Muscle of leg (tissue), 3 donors: ENCODE measurements at regions not wholly inside any gene's neighbourhood (a gene's known extent, or its start where the extent isn't known, plus 50 kb on each side); places are given as distances from the start of the nearest gene placed in this dataset.
A peak's percentile ranks its signal among the peaks of the same experiment; 100 is the strongest.

Source experiments
- DNase-seq: peaks from one replicate; pipeline ENCODE4 v3.0.0; 2013
- H3K27ac ChIP-seq: one replicate; pipeline ENCODE4 v1.5.1; 2013; ENCODE audit warnings: mild to moderate bottlenecking, low read length, control low read depth
- H3K27me3 ChIP-seq: one replicate; pipeline ENCODE4 v1.6.1; 2013; ENCODE audit warnings: low read length; ENCODE audit not compliant: control insufficient read depth, insufficient read depth
- H3K36me3 ChIP-seq: one replicate; pipeline ENCODE4 v1.6.1; 2013; ENCODE audit warnings: low read length; ENCODE audit not compliant: control insufficient read depth, insufficient read depth
- H3K4me1 ChIP-seq: one replicate; pipeline ENCODE4 v1.6.1; 2013; ENCODE audit warnings: low read length; ENCODE audit not compliant: control insufficient read depth, insufficient read depth
- H3K4me3 ChIP-seq: one replicate; pipeline ENCODE4 v1.5.1; 2013; ENCODE audit warnings: low read length, control low read depth
- H3K9me3 ChIP-seq: replicated peaks from 2 replicates; pipeline ENCODE4 v1.6.1; 2013; ENCODE audit warnings: low read depth, low read length; ENCODE audit not compliant: control insufficient read depth
- WGBS: methylation state at CpG from one replicate; pipeline ENCODE4 v1.1.5; 2013; ENCODE audit warnings: missing lambda C conversion rate; ENCODE audit not compliant: insufficient coverage; 5-methylcytosine and 5-hydroxymethylcytosine counted together

DNA sequence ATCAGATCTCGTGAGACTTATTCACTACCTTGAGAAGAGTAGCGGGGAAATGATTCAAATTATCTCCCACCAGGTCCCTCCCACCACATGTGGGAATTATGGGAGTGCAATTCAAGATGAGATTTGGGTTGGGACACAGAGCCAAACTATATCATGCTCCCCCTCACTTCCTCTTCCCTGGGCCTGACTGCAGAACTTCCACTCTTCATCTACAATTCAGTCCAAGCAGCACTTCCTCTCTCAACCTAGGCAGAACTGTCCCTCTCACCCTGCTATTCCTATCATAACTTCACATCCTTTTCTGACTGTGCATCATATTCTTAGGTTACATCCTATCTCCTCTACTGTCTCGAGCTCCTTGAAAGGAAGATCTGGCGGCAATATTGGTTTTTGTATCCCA, 184.0 kb upstream of the HDDC2 start:
- no peaks in the 10 kb centered on the region for H3K27me3 ChIP-seq
- H3K4me3 ChIP-seq = no peak overlapping the region
- no CpG with 5 or more reads among the region's 4 CpGs for WGBS
- DNase-seq = no peak
- no peak overlapping the region for H3K27ac ChIP-seq
- H3K4me1 ChIP-seq = no peaks in the 10 kb centered on the region
- H3K36me3 ChIP-seq = no peaks in the 10 kb centered on the region
- H3K9me3 ChIP-seq = no peaks in the 10 kb centered on the region

DNA sequence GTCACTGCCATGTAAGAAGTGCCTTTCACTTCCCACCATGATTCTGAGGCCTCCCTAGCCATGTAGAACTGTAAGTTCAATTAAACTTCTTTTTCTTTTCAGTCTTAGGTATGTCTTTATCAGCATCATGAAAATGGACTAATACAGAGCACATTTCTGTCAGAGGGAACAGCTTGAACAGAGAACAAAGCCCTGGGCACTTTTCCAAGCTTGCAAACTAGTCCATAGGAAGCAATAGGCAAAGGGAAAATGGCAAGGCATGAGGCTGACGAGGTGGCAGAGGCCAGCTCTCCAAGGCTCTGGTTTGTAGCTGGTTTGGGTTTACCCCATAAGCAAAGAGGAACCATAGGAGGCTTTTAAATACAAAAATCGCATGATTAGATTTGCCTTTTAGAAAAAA, 185.1 kb upstream of the HDDC2 start:
- whole genome bisulfite sequencing = 33% methylated on average over 1 of the region's 2 CpGs
- no peak overlapping the region for H3K27ac ChIP-seq
- H3K4me3 ChIP-seq = no peak overlapping the region
- H3K9me3 ChIP-seq = no peaks in the 10 kb centered on the region
- H3K27me3 ChIP-seq = no peaks in the 10 kb centered on the region
- no peaks in the 10 kb centered on the region for H3K4me1 ChIP-seq
- no peak for DNase-seq
- no peaks in the 10 kb centered on the region for H3K36me3 ChIP-seq

DNA sequence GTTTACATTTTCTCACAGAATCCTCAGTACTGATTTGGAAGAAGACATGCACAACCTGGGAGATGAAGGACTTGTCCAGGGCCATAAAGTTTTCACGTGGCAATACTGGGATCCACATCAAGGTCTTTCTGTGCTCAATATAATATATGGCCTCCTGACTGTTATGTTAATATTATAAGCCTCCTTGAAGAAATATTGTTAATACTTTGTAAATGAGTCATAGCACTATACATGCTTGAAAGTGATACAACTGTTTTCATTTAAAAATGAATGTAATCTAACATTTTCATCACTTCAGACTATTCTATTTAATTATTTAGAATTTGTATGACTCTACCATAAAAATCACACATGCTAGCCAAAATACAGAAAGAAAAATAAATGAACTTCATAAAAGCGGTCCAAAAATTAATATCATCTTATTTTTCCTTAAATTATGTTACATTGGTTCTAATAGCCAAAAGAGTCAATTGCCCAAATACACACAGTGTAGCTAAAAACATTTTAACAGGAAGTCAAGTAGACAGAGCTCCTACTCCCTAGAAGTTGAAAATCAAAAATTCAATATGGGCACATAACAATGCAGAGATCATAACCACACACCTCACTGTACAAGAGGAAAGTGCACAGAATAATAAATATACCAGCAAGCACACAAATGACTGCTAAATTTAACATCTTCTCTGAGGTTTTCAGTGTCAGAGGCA, 188.0 kb upstream of the HDDC2 start:
- no CpG with 5 or more reads among the region's 2 CpGs for WGBS
- H3K4me3 ChIP-seq = no peak overlapping the region
- DNase-seq = no peak
- H3K27me3 ChIP-seq = no peaks in the 10 kb centered on the region
- H3K36me3 ChIP-seq = no peaks in the 10 kb centered on the region
- no peaks in the 10 kb centered on the region for H3K9me3 ChIP-seq
- no peak overlapping the region for H3K27ac ChIP-seq
- no peaks in the 10 kb centered on the region for H3K4me1 ChIP-seq

DNA sequence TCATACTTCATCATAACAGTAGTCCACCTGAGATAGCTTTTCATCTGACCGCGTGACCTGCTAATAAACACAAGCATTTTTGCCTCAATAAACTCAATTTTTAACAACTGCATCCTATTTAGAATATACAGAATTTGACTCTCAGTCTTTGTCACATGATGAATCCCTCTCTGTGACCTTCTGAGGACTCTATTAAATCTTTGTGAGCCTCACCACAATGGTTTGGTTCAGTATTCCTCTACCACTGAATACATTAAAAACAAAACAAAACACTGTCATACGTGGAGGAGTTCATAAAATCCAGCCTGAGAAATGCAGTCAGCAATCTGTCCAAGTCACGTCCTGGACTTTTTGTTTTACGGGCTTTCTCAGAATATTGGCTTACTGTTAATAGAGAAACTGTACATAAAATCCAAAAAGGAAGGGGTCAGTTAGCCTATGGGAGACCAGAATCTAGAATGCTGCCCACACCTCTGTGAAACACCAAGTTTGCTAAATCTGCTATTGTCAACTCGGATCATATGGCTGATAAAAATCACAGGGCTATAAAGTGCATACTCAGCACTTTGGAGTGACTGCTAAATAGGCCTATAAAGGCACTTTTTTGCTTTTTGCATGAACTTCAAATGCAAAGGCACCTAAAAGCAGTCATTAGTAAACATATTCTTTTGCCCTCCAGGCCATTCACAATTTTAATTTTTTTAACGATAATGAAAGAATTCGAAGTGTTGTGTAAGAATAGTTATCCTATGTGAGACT, 190.3 kb upstream of the HDDC2 start:
- no peak overlapping the region for H3K4me3 ChIP-seq
- no peaks in the 10 kb centered on the region for H3K4me1 ChIP-seq
- 22% methylated on average over 1 of the region's 8 CpGs for WGBS
- no peaks in the 10 kb centered on the region for H3K9me3 ChIP-seq
- H3K27ac ChIP-seq = no peak overlapping the region
- no peak for DNase-seq
- no peaks in the 10 kb centered on the region for H3K27me3 ChIP-seq
- no peaks in the 10 kb centered on the region for H3K36me3 ChIP-seq

DNA sequence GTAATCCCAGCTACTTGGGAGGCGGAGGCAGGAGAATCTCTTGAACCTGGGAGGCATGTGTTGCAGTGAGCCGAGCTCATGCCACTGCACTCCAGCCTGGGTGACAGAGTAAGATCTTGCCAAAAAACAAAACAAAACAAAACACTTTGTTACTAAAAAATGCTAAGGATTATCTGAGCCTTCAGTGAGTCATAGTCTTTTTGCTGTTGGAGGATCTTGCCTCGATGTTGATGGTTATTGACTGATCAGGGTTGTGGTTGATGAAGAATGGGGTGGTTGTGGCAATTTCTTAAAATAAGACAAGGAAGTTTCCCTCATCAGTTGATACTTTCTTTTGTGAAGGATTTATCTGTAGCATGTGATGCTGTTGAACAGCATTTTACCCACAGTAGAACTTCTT, 196.8 kb upstream of the HDDC2 start:
- H3K4me3 ChIP-seq = no peak overlapping the region

DNA sequence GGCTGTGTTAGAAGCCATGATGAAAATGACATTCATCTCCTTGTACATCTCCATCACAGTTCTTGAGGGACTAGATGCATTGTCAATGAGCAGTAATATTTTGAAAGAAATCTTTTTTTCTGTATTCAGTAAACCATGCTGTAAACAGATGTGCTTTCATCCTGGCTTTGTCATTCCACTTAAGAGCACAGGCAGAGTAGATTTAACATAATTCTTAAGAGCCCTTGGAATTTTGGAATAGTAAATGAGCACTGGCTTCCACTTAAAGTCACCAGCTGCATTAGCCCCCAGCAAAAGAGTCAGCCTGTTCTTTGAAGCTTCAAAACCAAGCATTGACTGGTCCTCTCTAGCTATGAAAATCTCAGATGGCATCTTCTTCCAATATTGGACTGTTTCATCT, 197.8 kb upstream of the HDDC2 start:
- no peaks in the 10 kb centered on the region for H3K36me3 ChIP-seq
- no peaks in the 10 kb centered on the region for H3K9me3 ChIP-seq
- no peaks in the 10 kb centered on the region for H3K4me1 ChIP-seq
- H3K27ac ChIP-seq = no peak overlapping the region
- H3K27me3 ChIP-seq = no peaks in the 10 kb centered on the region
- DNase-seq = no peak
- no peak overlapping the region for H3K4me3 ChIP-seq

More for the DNA sequence above, 196.8 kb upstream of the HDDC2 start:
- DNase-seq = no peak
- H3K4me1 ChIP-seq = no peaks in the 10 kb centered on the region
- no peaks in the 10 kb centered on the region for H3K36me3 ChIP-seq
- no peaks in the 10 kb centered on the region for H3K27me3 ChIP-seq
- no CpG with 5 or more reads among the region's 3 CpGs for WGBS
- H3K9me3 ChIP-seq = no peaks in the 10 kb centered on the region
- H3K27ac ChIP-seq = no peak overlapping the region

DNA sequence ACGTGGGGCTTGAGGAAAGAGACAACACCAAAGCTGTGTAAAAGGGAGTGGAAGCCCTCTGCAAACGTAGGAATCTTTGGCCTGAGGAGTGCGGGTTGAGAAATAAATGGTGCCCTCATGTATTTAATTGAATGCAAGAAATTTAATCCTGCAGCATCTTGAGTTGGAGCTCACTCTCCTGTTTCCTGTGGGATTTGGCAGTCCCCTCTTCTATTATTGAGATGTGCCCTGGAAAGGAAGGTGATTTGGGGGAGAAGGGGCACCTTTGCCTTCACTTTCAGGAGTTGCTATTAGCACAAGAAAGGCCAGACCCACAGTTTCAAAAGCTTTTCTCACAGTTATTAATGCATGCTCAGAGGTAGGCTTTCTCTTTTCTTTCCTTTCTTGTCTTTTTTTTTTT, 201.4 kb upstream of the HDDC2 start:
- H3K4me3 ChIP-seq = no peak overlapping the region
- no peaks in the 10 kb centered on the region for H3K4me1 ChIP-seq
- WGBS = 47% methylated on average over 2 of the region's 3 CpGs
- no peaks in the 10 kb centered on the region for H3K27me3 ChIP-seq
- DNase-seq = no peak
- H3K27ac ChIP-seq = no peak overlapping the region
- no peaks in the 10 kb centered on the region for H3K9me3 ChIP-seq
- no peaks in the 10 kb centered on the region for H3K36me3 ChIP-seq

DNA sequence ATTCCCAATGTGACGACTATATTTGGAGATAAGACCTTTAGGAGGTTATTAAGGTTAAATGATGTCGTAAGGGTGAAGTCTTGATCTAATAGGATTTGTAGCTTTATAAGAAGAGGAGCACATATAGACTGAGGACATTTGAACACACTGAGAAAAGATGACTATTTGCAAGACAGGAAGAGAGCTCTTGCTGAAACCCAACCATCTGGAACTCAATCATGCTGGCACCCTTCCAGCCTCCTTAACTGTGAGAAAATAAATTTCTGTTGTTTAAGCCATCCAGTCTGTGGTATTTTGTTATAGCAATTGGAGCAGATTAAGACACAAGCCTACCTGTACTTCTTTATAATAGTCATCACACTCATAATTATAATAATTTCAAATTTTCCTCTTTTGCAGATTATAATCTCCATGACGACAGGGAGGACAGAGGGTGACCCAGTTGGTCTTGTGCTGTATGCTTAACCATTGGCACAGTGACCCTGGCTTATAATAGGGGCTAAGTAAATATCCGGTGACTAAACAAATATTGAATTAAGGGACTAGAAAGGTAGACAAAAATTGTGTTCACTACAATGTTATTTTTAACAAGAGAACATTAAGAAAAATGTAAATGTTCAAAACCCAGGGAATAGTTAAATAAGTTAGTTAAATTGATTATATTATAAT, 206.4 kb upstream of the HDDC2 start:
- Histone ChIP-seq H3K4me1 (no peaks in the 10 kb centered on the region), H3K4me3 (no peak overlapping the region), H3K9me3 (no peaks in the 10 kb centered on the region), H3K27ac (no peak overlapping the region), H3K27me3 (no peaks in the 10 kb centered on the region), H3K36me3 (no peaks in the 10 kb centered on the region)
- peak; percentile 55 for DNase-seq
- WGBS = 100% methylated on average over 1 of the region's 4 CpGs

DNA sequence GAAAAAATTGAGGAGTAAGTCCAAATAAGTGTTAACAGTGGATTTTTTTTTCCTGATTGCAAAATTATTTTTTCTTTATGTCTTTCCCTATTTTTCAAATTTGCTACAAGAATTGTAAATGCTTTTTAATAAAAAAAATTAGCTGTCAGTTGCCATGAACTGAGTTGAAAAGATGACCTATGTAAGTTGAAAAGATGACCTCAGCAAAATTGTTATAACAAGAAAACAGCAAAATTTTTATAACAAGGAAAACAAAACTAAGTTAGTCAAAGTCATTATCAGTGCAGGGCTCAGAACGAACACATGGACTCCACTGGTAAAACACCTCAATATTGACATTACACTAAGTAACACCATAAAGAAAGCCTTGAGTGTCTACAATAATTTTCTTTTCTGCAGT, 207.0 kb upstream of the HDDC2 start:
- Histone ChIP-seq H3K4me1 (no peaks in the 10 kb centered on the region), H3K27me3 (no peaks in the 10 kb centered on the region), H3K4me3 (no peak overlapping the region), H3K9me3 (no peaks in the 10 kb centered on the region), H3K27ac (no peak overlapping the region), H3K36me3 (no peaks in the 10 kb centered on the region)
- no CpG with 5 or more reads among the region's 1 CpG for WGBS
- no peak for DNase-seq

DNA sequence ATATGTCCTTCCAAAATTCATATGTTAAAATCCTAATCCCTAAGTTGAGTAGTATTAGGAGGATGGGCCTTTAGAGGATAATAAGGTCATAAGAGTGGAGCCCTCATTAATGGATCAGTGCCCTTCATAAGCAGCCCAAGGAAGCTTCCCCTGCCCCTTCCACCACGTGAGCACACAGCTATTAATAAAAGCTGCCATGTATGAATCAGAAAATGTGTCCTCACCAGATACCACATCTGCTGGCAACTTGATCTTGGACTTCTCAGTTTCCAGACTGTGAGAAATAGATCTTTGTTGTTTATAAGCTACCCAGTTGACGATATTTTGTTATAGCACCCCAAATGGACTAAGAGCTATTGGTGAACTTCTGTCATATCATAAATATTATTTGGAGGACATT, 207.7 kb upstream of the HDDC2 start:
- DNase-seq = no peak
- Histone ChIP-seq H3K4me3 (no peak overlapping the region), H3K36me3 (no peaks in the 10 kb centered on the region), H3K27ac (no peak overlapping the region), H3K4me1 (no peaks in the 10 kb centered on the region), H3K27me3 (no peaks in the 10 kb centered on the region), H3K9me3 (no peaks in the 10 kb centered on the region)
- WGBS = 60% methylated on average over 1 of the region's 2 CpGs
